Adrenal gland (tissue), 5 donors: ENCODE measurements at regions not wholly inside any gene's neighbourhood (a gene's known extent, or its start where the extent isn't known, plus 50 kb on each side); places are given as distances from the start of the nearest gene placed in this dataset.

Experiments
- CTCF ChIP-seq, 6 experiments: fragments of 450-650 bp in 4 of 6; fragments of 200-600 bp in 2 of 6; sonication (generic) in 1 of 6; IDR thresholded peaks; 1 replicate in 5 of 6; 2 replicates in 1 of 6; pipeline versions ENCODE4 v1.5.1 to v1.8.0; 2016 to 2021; ENCODE audit warnings: antibody characterized with exemption in 6 of 6, mild to moderate bottlenecking in 2 of 6, moderate library complexity in 1 of 6
- POLR2A ChIP-seq, 2 donors: fragments of 450-650 bp; IDR thresholded peaks; one replicate each; pipeline ENCODE4 v1.6.1; 2017; ENCODE audit warnings: antibody characterized with exemption in 2 of 2, mild to moderate bottlenecking in 2 of 2, moderate library complexity in 1 of 2
- donor health status: DM: no; HTN: no; CAD: no.

GRCh38 chr4:97132435-97132834 is 1010.8 kb downstream of the STPG2 start:
- TF ChIP-seq CTCF (IDR thresholded peaks at IDR 0.05) (no peak), POLR2A (IDR thresholded peaks at IDR 0.05) (no peak)
